IPS DF 6.9 (cell line): ENCODE measurements at regions not wholly inside any gene's neighbourhood (a gene's known extent, or its start where the extent isn't known, plus 50 kb on each side); places are given as distances from the start of the nearest gene placed in this dataset.
"Not testable (repeated sequence)": the region's sequence is repeated elsewhere in the genome, so short reads cannot be mapped to it uniquely, and the experiment has no call there.

Experiments
- DNase-seq: peaks from one replicate; pipeline ENCODE4 v3.0.0-alpha.2; 2013; ENCODE audit warnings: low read depth, low spot score
- H3K27ac ChIP-seq: one replicate; pipeline ENCODE4 v1.5.1; 2013; ENCODE audit warnings: low read length, control low read depth
- H3K27me3 ChIP-seq: 2 replicates; pipeline ENCODE4 v1.6.1; 2013; ENCODE audit warnings: mild to moderate bottlenecking, low read length; ENCODE audit not compliant: control insufficient read depth, insufficient read depth
- H3K36me3 ChIP-seq: 2 replicates; pipeline ENCODE4 v1.6.1; 2013; ENCODE audit warnings: low read length; ENCODE audit not compliant: control insufficient read depth, insufficient read depth
- H3K4me1 ChIP-seq: 2 replicates; pipeline ENCODE4 v1.6.1; 2013; ENCODE audit warnings: low read length; ENCODE audit not compliant: control insufficient read depth, insufficient read depth
- H3K4me3 ChIP-seq: 2 replicates; pipeline ENCODE4 v1.5.1; 2013; ENCODE audit warnings: mild to moderate bottlenecking, low read length
- H3K9me3 ChIP-seq: 2 replicates; pipeline ENCODE4 v1.6.1; 2013; ENCODE audit warnings: low read length, inconsistent platforms; ENCODE audit not compliant: control insufficient read depth, insufficient read depth
- WGBS: extraction: QIAGEN DNeasy Blood & Tissue Kit; methylation state at CpG from one replicate; pipeline ENCODE4 v1.1.7; 2013; ENCODE audit warnings: mixed read lengths, missing lambda C conversion rate; ENCODE audit not compliant: insufficient read length, insufficient coverage; 5-methylcytosine and 5-hydroxymethylcytosine counted together

DNA sequence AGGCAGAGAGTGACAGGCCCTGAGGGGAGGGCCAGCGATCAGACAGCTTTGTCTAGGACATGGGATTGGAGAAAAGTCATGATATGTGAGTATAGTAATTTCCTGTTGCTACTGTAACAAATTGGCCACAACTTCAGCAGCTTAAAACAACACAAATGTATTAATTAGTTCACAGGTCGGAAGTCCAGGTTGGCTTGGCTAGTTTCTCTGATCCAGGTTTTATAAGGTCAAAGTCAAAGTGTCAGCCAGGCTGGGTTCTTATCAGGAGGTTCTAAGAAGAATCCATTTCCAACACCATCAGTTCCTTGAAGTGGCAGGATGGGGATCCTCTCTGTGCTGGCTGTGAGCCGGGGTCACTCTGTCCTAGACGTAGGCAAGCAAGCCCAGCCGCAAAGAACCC is 76.2 kb upstream of the SEC14L1 start:
- Histone ChIP-seq H3K27ac (no peak overlapping the region), H3K9me3 (no peaks in the 10 kb centered on the region), H3K4me1 (no peaks in the 10 kb centered on the region), H3K4me3 (no peak overlapping the region), H3K36me3 (no peaks in the 10 kb centered on the region), H3K27me3 (no peaks in the 10 kb centered on the region)
- no peak for DNase-seq
- no CpG with 5 or more reads among the region's 5 CpGs for WGBS

DNA sequence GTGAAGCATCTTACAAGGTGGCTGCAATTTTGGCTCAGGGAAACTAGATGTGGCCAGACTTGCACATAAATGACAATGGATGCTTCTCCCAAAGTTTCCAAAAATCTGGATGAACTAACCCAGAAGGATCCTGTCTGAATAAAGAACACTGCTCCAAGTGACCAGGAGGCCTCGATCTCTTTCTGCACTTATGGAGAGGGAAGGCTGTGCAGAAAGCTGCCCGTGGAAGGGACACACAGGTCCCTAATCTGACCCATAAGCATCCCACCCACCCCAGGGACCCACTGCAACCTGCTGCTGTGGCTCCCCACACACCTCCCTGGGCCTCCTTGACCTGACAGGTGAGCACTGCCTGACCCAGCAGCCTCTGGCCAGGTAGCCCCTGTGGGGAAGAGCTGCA is 74.6 kb upstream of the SEC14L1 start:
- no peaks in the 10 kb centered on the region for H3K27me3 ChIP-seq
- no peaks in the 10 kb centered on the region for H3K9me3 ChIP-seq
- H3K27ac ChIP-seq = no peak overlapping the region
- WGBS = no CpG with 5 or more reads among the region's 2 CpGs
- no peak for DNase-seq
- no peaks in the 10 kb centered on the region for H3K36me3 ChIP-seq
- no peak overlapping the region for H3K4me3 ChIP-seq
- H3K4me1 ChIP-seq = no peaks in the 10 kb centered on the region

DNA sequence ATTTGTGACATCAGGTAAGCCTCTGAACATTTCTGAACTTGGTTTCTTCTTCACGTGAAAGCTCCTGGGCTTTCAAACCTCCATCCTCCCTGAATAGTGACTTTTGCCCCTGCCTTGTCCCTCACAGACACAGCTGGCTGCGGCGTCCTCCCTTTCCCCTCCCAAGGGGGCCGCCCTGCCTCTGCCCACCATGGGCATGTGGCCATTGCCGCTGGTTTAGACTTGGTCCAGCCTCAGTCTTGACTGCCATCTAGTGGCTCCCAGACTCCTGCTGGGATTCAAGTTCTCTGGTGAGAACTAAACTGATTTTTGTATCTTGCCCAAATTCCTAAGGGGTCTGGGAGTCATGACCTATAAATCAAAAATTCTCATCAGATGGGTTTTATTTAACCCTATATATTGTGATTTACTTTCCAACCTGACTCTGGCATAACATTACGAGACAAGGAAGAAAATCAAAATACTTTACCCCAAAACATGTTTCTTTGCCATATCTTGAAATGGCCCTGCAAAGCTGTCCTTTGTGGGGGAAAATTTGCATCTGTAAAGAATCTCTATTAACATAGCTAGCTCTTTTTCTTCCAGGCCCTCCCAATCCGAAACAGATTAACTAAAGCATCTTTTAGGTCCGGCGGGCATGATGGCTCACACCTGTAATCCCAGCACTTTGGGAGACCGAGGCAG is 73.9 kb upstream of the SEC14L1 start:
- not testable (repeated sequence) for H3K36me3 ChIP-seq, H3K27ac ChIP-seq, H3K4me3 ChIP-seq, H3K27me3 ChIP-seq, H3K9me3 ChIP-seq, H3K4me1 ChIP-seq
- peak; percentile 61 for DNase-seq
- no CpG with 5 or more reads among the region's 10 CpGs for WGBS

DNA sequence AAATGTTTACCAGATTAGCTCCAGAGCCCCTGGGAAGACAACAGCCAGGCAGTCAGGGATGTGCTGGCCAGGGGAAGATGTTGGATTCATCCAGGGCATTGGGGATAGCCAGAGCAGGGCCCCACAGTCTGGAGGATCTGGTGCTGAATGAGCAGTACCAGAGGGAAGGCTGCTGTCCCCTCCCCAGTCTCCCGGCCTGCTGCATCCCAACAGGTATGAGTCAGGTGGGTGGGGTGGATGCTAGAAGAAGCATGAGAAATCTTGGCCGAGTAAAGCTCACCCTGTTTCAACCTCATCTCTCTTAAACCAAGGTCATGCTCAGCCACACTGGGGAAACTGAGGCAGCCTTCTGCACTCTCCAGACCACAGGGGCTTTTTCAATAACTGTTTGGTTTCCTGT is 71.9 kb upstream of the SEC14L1 start:
- H3K27me3 ChIP-seq = no peaks in the 10 kb centered on the region
- WGBS = no CpG with 5 or more reads among the region's 2 CpGs
- no peak for DNase-seq
- no peak overlapping the region for H3K4me3 ChIP-seq
- no peaks in the 10 kb centered on the region for H3K36me3 ChIP-seq
- H3K4me1 ChIP-seq = no peaks in the 10 kb centered on the region
- H3K27ac ChIP-seq = no peak overlapping the region
- no peaks in the 10 kb centered on the region for H3K9me3 ChIP-seq

DNA sequence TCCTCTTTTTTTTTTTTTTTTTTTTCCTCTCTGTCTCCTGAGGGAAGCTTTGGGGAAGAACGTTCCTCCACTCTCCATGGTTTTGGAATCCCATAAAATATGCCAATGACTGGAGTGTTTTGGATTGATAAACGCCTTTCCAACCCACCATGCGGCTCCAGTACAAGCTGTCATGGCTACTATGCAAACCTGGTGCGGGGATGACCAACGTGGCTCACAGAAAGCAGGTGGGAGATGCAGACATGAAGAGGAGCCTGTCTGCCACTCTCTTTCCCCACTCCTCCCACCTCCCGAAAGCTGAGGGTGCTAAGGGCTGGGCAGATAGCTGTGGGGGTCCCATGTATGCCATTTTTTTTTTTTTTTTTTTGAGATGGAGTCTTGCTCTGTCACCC is 69.9 kb upstream of the SEC14L1 start:
- H3K4me3 ChIP-seq = no peak overlapping the region
- H3K36me3 ChIP-seq = no peaks in the 10 kb centered on the region
- no CpG with 5 or more reads among the region's 6 CpGs for WGBS
- H3K27ac ChIP-seq = no peak overlapping the region
- H3K9me3 ChIP-seq = no peaks in the 10 kb centered on the region
- no peak for DNase-seq
- no peaks in the 10 kb centered on the region for H3K27me3 ChIP-seq
- H3K4me1 ChIP-seq = no peaks in the 10 kb centered on the region

DNA sequence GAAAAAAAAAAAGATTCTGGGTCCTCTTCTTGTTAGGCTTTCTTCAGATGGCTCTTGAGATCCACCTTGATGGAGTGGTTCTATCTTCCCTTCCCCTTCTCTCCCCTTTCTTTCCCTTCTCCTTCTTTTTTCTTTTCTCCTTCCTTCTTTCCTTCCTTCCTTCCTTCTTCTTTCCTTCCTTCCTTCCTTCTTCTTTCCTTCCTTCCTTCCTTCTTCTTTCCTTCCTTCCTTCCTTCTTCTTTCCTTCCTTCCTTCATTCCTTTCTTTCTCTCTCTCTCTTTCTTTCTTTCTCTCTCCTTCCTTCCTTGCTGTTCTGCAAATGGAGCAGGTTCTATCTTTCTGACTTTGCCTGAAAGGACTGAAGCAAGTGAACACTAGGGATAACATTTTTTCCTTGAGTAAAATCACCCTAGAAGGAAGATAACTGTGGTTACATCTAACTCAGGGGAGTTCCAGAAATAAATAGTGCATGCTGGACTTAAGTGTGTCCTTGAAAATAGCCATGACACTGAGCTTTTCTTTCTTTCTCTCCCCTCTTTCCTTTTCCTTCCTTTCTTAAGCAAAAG is 68.8 kb upstream of the SEC14L1 start:
- Histone ChIP-seq H3K4me1 (no peaks in the 10 kb centered on the region), H3K36me3 (no peaks in the 10 kb centered on the region), H3K27ac (no peak overlapping the region), H3K4me3 (no peak overlapping the region), H3K9me3 (no peaks in the 10 kb centered on the region), H3K27me3 (no peaks in the 10 kb centered on the region)
- no peak for DNase-seq

DNA sequence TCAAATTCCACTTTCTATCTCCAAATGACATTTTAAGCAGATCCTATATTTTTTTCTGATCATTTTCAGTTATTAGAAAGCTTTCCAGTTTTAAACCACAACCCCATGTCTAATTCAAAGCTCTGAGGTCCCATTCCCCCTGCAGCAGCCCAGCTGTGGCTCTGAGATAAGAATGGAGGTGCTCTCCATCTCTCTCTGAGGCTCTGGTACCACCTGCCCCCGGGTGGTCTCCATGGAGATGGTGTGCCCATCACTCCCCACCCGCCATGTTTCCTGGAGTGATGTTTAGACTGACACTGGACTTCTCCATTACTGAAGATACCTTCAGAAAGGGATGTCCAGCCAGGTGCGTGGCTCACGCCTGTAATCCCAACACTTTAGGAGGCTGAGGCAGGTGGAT is 68.1 kb upstream of the SEC14L1 start:
- Histone ChIP-seq H3K4me3 (no peak overlapping the region), H3K4me1 (no peaks in the 10 kb centered on the region), H3K27ac (no peak overlapping the region), H3K9me3 (no peaks in the 10 kb centered on the region), H3K27me3 (no peaks in the 10 kb centered on the region), H3K36me3 (no peaks in the 10 kb centered on the region)
- WGBS = no CpG with 5 or more reads among the region's 4 CpGs
- DNase-seq = no peak

DNA sequence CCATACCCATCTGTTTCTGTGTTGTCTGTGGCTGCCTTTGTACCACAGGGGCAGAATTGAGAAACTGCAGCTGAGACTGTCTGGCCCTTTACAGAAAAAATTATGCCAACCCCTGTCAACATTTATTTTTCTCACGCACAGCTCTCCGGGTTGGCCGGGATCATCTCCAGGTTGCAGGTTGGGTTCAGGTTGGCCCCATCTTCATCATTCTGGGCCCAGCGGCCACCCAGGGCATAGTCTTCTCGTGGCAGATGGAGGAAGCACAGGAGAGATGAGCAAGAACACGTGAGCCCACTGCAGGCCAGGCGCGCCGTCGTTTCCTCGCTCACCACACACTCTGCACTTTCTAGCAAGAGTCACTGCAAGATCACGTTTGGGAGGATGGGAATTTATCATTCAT is 66.1 kb upstream of the SEC14L1 start:
- Histone ChIP-seq H3K4me3 (no peak overlapping the region), H3K36me3 (no peaks in the 10 kb centered on the region), H3K4me1 (no peaks in the 10 kb centered on the region), H3K27me3 (no peaks in the 10 kb centered on the region), H3K9me3 (no peaks in the 10 kb centered on the region), H3K27ac (no peak overlapping the region)
- WGBS = no CpG with 5 or more reads among the region's 12 CpGs
- DNase-seq = no peak

DNA sequence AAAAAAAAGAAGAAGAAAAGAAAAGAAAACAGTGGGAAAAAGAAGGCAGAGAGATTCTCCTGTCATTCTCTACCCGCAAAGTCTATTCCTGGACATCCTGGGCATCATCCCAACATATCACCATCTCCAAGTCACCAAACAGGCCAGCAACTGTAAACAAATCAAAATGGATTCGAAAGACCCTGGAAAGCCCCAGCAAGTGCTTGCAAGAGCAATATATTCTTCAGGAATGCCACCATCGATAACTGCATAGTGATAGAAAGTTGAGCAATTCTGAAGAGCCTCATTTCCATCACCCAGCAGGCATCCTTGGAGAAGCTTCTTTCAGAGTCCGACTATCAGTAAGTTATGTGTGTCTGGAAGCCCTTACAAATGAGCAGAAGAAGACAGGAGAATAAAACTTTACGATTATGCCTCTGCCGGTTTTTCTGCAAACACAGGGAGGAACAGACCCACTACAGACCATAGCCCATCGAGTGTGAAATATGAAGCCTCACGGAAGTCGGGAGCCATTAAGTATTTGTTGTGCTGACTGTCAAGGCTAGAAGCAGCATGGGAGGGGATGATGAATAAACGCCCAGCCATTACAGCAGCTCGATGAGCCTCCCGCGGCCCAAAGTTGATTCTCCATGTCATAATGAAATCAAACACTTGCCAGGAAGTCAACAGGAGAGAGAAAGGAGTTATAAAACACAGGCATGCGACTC is 64.5 kb upstream of the SEC14L1 start:
- Histone ChIP-seq H3K27me3 (no peaks in the 10 kb centered on the region), H3K27ac (no peak overlapping the region), H3K4me1 (no peaks in the 10 kb centered on the region), H3K4me3 (no peak overlapping the region), H3K36me3 (no peaks in the 10 kb centered on the region), H3K9me3 (no peaks in the 10 kb centered on the region)
- WGBS = no CpG with 5 or more reads among the region's 14 CpGs
- no peak for DNase-seq

DNA sequence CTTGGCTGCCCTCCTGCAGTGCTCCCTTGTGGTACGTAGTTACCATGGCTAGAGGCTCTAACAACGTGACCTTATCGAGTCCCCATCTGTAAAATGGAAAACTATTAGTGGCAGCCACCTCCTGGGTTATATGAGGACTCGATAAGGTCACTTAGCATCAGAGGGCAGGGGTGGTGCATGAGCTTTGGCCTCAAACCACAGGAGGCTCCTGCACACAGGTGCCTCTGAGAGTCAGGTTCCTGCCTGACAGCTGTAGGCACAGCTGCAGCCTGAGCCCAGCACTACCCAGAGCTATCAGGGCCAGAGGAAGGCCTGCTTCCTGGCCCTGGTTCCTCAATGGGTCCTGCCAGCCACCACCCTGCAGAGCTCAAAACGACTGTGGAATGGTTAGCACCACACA is 57.2 kb upstream of the SEC14L1 start:
- Histone ChIP-seq H3K27ac (no peak overlapping the region), H3K4me1 (no peaks in the 10 kb centered on the region), H3K36me3 (no peaks in the 10 kb centered on the region), H3K4me3 (no peak overlapping the region), H3K27me3 (no peaks in the 10 kb centered on the region), H3K9me3 (no peaks in the 10 kb centered on the region)
- DNase-seq = no peak
- WGBS = no CpG with 5 or more reads among the region's 5 CpGs
